ENCODE measurements at regions not wholly inside any gene's neighbourhood (a gene's known extent, or its start where the extent isn't known, plus 50 kb on each side); places are given as distances from the start of the nearest gene placed in this dataset.

GRCh38 chr15:99440551-99441443, 125.0 kb upstream of the MEF2A start:
- DNase-seq (ENCODE audit: extremely low read depth in 1 of 2, low read depth in 1 of 2), result no peak

GRCh38 chr15:99441444-99441800, 124.4 kb upstream of the MEF2A start:
- no peak for DNase-seq (ENCODE audit: extremely low read depth in 1 of 2, low read depth in 1 of 2)

GRCh38 chr15:99441871-99442251, 123.9 kb upstream of the MEF2A start:
- no peak for DNase-seq (ENCODE audit: extremely low read depth in 1 of 2, low read depth in 1 of 2)

- DNase-seq (ENCODE audit: extremely low read depth in 1 of 2, low read depth in 1 of 2), result no peak
These were observed 123.4 kb upstream of the MEF2A start for GRCh38 chr15:99442252-99442897.

- DNase-seq (ENCODE audit: extremely low read depth in 1 of 2, low read depth in 1 of 2), result no peak
These were observed 122.6 kb upstream of the MEF2A start for GRCh38 chr15:99443056-99443756.

- no peak for DNase-seq (ENCODE audit: extremely low read depth in 1 of 2, low read depth in 1 of 2)
These were observed 121.9 kb upstream of the MEF2A start for GRCh38 chr15:99443768-99444446.

- no peak for DNase-seq (ENCODE audit: extremely low read depth in 1 of 2, low read depth in 1 of 2)
These were observed 120.4 kb upstream of the MEF2A start for GRCh38 chr15:99445272-99445850.

GRCh38 chr15:99446565-99447496, 119.0 kb upstream of the MEF2A start:
- DNase-seq (ENCODE audit: extremely low read depth in 1 of 2, low read depth in 1 of 2), result no peak

- no peak for DNase-seq (ENCODE audit: extremely low read depth in 1 of 2, low read depth in 1 of 2)
These were observed 118.0 kb upstream of the MEF2A start for GRCh38 chr15:99447497-99448371.

- no peak for DNase-seq (ENCODE audit: extremely low read depth in 1 of 2, low read depth in 1 of 2)
These were observed 116.3 kb upstream of the MEF2A start for GRCh38 chr15:99449514-99449913.

- DNase-seq (ENCODE audit: extremely low read depth in 1 of 2, low read depth in 1 of 2), result peak; percentile 12 to 44
These were observed 114.9 kb upstream of the MEF2A start for GRCh38 chr15:99450896-99451358.

GRCh38 chr15:99451484-99451883, 114.3 kb upstream of the MEF2A start:
- no peak for DNase-seq (ENCODE audit: extremely low read depth in 1 of 2, low read depth in 1 of 2)

- no peak for DNase-seq (ENCODE audit: extremely low read depth in 1 of 2, low read depth in 1 of 2)
These were observed 113.8 kb upstream of the MEF2A start for GRCh38 chr15:99452010-99452409.

GRCh38 chr15:99452728-99453636, 112.8 kb upstream of the MEF2A start:
- DNase-seq (ENCODE audit: extremely low read depth in 1 of 2, low read depth in 1 of 2), result no peak

- no peak for DNase-seq (ENCODE audit: extremely low read depth in 1 of 2, low read depth in 1 of 2)
These were observed 112.2 kb upstream of the MEF2A start for GRCh38 chr15:99453637-99454030.

GRCh38 chr15:99454107-99454809, 111.5 kb upstream of the MEF2A start:
- DNase-seq (ENCODE audit: extremely low read depth in 1 of 2, low read depth in 1 of 2), result no peak

Data from activated CD8-positive, alpha-beta memory T cell treated with anti-CD3 and anti-CD28 coated beads for 1 hour (primary cell).